PFSK-1 (cell line): ENCODE measurements at regions not wholly inside any gene's neighbourhood (a gene's known extent, or its start where the extent isn't known, plus 50 kb on each side); places are given as distances from the start of the nearest gene placed in this dataset.

ENCODE experiments used
- FOXP2 ChIP-seq: optimal IDR thresholded peaks from 2 replicates; pipeline ENCODE3; 2011; ENCODE audit warnings: borderline replicate concordance, control low read depth, inconsistent platforms; ENCODE audit not compliant: insufficient read depth; ENCODE audit errors: extremely low read length, extremely low read depth
- POLR2AphosphoS5 ChIP-seq: IDR thresholded peaks from 2 replicates; pipeline ENCODE4 v1.6.1; 2012; ENCODE audit warnings: low read depth, mild to moderate bottlenecking, control low read depth, low read length, moderate library complexity
- SIN3A ChIP-seq: IDR thresholded peaks from 2 replicates; pipeline ENCODE4 v1.6.1; 2012; ENCODE audit warnings: mild to moderate bottlenecking, low read length, moderate library complexity, borderline replicate concordance; ENCODE audit not compliant: insufficient read depth
- TAF1 ChIP-seq: IDR thresholded peaks from 2 replicates; pipeline ENCODE4 v1.6.1; 2012; ENCODE audit warnings: low read length, control low read depth, borderline replicate concordance; ENCODE audit not compliant: insufficient read depth
- TF ChIP-seq, protein P1 (sequence below), 2 experiments: IDR thresholded peaks; 2 replicates each; pipeline versions ENCODE4 v1.6.1 to v1.8.0; 2011 to 2012; ENCODE audit warnings: low read depth in 2 of 2, low read length in 2 of 2, control low read depth in 1 of 2, inconsistent platforms in 1 of 2, mild to moderate bottlenecking in 1 of 2, moderate library complexity in 1 of 2; ENCODE audit not compliant: insufficient read depth in 1 of 2

- TF ChIP-seq, protein P1, sequence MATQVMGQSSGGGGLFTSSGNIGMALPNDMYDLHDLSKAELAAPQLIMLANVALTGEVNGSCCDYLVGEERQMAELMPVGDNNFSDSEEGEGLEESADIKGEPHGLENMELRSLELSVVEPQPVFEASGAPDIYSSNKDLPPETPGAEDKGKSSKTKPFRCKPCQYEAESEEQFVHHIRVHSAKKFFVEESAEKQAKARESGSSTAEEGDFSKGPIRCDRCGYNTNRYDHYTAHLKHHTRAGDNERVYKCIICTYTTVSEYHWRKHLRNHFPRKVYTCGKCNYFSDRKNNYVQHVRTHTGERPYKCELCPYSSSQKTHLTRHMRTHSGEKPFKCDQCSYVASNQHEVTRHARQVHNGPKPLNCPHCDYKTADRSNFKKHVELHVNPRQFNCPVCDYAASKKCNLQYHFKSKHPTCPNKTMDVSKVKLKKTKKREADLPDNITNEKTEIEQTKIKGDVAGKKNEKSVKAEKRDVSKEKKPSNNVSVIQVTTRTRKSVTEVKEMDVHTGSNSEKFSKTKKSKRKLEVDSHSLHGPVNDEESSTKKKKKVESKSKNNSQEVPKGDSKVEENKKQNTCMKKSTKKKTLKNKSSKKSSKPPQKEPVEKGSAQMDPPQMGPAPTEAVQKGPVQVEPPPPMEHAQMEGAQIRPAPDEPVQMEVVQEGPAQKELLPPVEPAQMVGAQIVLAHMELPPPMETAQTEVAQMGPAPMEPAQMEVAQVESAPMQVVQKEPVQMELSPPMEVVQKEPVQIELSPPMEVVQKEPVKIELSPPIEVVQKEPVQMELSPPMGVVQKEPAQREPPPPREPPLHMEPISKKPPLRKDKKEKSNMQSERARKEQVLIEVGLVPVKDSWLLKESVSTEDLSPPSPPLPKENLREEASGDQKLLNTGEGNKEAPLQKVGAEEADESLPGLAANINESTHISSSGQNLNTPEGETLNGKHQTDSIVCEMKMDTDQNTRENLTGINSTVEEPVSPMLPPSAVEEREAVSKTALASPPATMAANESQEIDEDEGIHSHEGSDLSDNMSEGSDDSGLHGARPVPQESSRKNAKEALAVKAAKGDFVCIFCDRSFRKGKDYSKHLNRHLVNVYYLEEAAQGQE (IDR thresholded peaks at IDR 0.05; ENCODE audit: insufficient read depth in 1 of 2, low read depth in 2 of 2, low read length in 2 of 2): no peak
Measured at GRCh38 chr11:92276773-92277172, 52.2 kb downstream of the FAT3 start.

DNA sequence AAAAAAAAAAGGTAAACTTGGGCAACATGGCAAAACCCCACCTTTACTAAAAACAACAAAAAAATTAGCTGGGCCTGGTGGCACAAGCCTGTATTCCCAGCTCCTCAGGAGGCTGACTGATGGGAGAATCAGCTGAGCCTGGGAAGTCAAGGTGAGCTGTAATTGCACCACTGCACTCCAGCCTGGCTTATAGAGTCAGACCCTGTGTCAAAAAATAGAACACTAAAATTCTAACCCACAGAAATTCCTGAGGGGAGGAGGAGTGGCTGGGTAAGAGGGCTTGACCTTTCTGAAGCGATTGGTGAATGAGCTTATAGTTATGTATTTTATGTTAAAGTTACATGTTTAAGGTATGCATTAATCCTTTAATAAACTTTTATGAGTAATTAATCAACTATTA is 53.3 kb downstream of the FAT3 start:
- TF ChIP-seq TAF1 (no peak), POLR2AphosphoS5 (no peak), SIN3A (no peak), FOXP2 (no peak)
- TF ChIP-seq, protein P1 (IDR thresholded peaks at IDR 0.05; ENCODE audit: insufficient read depth in 1 of 2, low read depth in 2 of 2, low read length in 2 of 2): no peak

GRCh38 chr11:92278791-92279433 is 54.3 kb downstream of the FAT3 start:
- TF ChIP-seq FOXP2: no peak
- TF ChIP-seq POLR2AphosphoS5: no peak
- no peak for TF ChIP-seq SIN3A
- TF ChIP-seq TAF1: no peak
- TF ChIP-seq, protein P1 (IDR thresholded peaks at IDR 0.05; ENCODE audit: insufficient read depth in 1 of 2, low read depth in 2 of 2, low read length in 2 of 2): no peak

DNA sequence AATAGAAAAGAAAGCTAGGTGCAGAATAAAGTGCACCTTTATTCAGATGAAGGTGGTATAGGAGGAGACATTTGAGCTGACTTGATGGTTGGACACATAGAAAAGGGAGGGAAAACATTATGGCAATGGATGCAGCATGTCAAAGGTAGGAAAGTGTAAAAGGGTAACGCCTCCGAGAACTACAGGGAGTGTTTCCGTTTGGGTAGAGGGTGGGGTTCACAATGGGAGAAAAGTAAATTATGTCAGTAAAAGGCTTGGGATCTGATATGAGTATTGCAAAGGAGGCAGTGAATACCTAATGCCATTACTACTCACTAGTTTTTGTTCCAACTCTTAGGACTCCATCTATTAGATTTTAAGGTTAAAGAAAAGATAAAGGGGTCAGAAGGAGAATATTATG is 59.5 kb downstream of the FAT3 start:
- TF ChIP-seq POLR2AphosphoS5 (no peak), TAF1 (no peak), FOXP2 (no peak), SIN3A (no peak)
- TF ChIP-seq, protein P1 (IDR thresholded peaks at IDR 0.05; ENCODE audit: insufficient read depth in 1 of 2, low read depth in 2 of 2, low read length in 2 of 2): no peak

DNA sequence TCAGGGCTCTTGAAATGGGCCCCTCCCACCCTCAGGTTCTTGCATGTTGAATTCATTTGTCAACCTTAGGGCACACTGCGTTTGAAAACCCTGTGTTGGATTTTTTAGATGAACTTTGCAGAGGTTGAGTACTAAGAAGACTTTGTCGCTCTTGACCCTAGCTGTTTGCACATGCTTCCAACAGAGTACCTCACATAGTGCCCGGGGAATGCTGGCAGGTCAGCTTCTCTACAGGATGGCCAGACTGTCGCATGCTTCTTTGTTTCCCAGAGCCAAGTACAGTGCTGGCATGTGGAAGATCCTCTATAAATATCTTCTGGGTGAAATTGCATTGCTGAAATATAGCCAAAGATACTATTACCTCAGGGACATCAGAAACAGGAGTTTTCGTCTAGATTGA is 59.9 kb downstream of the FAT3 start:
- TF ChIP-seq POLR2AphosphoS5: no peak
- TF ChIP-seq SIN3A: no peak
- TF ChIP-seq TAF1: no peak
- no peak for TF ChIP-seq FOXP2
- TF ChIP-seq, protein P1 (IDR thresholded peaks at IDR 0.05; ENCODE audit: insufficient read depth in 1 of 2, low read depth in 2 of 2, low read length in 2 of 2): no peak
